SK-N-SH (cell line): ENCODE measurements at regions not wholly inside any gene's neighbourhood (a gene's known extent, or its start where the extent isn't known, plus 50 kb on each side); places are given as distances from the start of the nearest gene placed in this dataset.

ENCODE experiments used
- CTCF ChIA-PET: fragments of 300-600, 350-600 bp; formaldehyde crosslinking; extraction: SDS; loops from one replicate; lab custom pipeline; 2021; lab: Yijun Ruan, JAX
- POLR2A ChIA-PET: fragments of 350-600 bp; sonication (Branson Sonifier 250); formaldehyde crosslinking; extraction: SDS; loops from one replicate; lab custom pipeline; 2020; ENCODE audit warnings: antibody characterized with exemption, inconsistent platforms; lab: Yijun Ruan, JAX
- DNase-seq: peaks from one replicate; pipeline ENCODE4 v3.0.0; 2012
- H2AFZ ChIP-seq: fragments of 200-600 bp; sonication (generic); 2 replicates; pipeline ENCODE4 v1.8.1; 2016; ENCODE audit warnings: antibody characterized with exemption, mild to moderate bottlenecking, low read depth
- H3F3A ChIP-seq: fragments of 200-600 bp; sonication (generic); replicated peaks from 2 replicates; pipeline ENCODE3; 2016; ENCODE audit warnings: antibody characterized with exemption, mild to moderate bottlenecking; ENCODE audit not compliant: insufficient read depth
- H3K27ac ChIP-seq, 2 experiments: fragments of 200-500 bp in 1 of 2; fragments of 200-600 bp in 1 of 2; sonication (Bioruptor generic) in 1 of 2; sonication (generic), shearing (Covaris generic) in 1 of 2; 2 replicates each; pipeline versions ENCODE4 v1.5.1 to v1.6.1; 2014 to 2016; ENCODE audit warnings: low read depth in 2 of 2, inconsistent platforms in 1 of 2, low read length in 1 of 2, mild to moderate bottlenecking in 1 of 2, mixed read lengths in 1 of 2
- H3K27me3 ChIP-seq: fragments of 200-600 bp; sonication (generic), shearing (Covaris generic); 2 replicates; pipeline ENCODE4 v1.6.1; 2016; ENCODE audit warnings: mixed run types; ENCODE audit not compliant: insufficient read depth
- H3K36me3 ChIP-seq, 2 experiments: fragments of 200-500 bp in 1 of 2; fragments of 200-600 bp in 1 of 2; sonication (Bioruptor generic) in 1 of 2; sonication (generic) in 1 of 2; replicated peaks in 1 of 2; 2 replicates each; pipeline versions ENCODE3 to v1.5.1; 2014 to 2016; ENCODE audit warnings: low read length in 1 of 2, mild to moderate bottlenecking in 1 of 2; ENCODE audit not compliant: insufficient read depth in 2 of 2, control insufficient read depth in 1 of 2
- H3K4me1 ChIP-seq, 2 experiments: fragments of 200-500 bp in 1 of 2; fragments of 200-600 bp in 1 of 2; sonication (Bioruptor generic) in 1 of 2; sonication (generic), shearing (Covaris generic) in 1 of 2; 2 replicates each; pipeline versions ENCODE4 v1.5.1 to v1.6.1; 2014 to 2016; ENCODE audit warnings: low read depth in 1 of 2, low read length in 1 of 2, mixed run types in 1 of 2; ENCODE audit not compliant: insufficient read depth in 2 of 2, control insufficient read depth in 1 of 2
- H3K4me2 ChIP-seq: fragments of 200-600 bp; sonication (generic), shearing (Covaris generic); 2 replicates; pipeline ENCODE4 v1.6.1; 2017; ENCODE audit warnings: mixed run types
- H3K4me3 ChIP-seq, 2 experiments: fragments of 200-500 bp in 1 of 2; fragments of 200-600 bp in 1 of 2; sonication (Bioruptor generic) in 1 of 2; sonication (generic), shearing (Covaris generic) in 1 of 2; 2 replicates each; pipeline versions ENCODE4 v1.5.1 to v1.8.1; 2014 to 2016; ENCODE audit warnings: low read depth in 2 of 2, inconsistent platforms in 1 of 2, low read length in 1 of 2, mild to moderate bottlenecking in 1 of 2, mixed read lengths in 1 of 2, moderate library complexity in 1 of 2
- H3K79me2 ChIP-seq: fragments of 200-600 bp; sonication (generic); 2 replicates; pipeline ENCODE4 v1.8.1; 2017; ENCODE audit warnings: mild to moderate bottlenecking; ENCODE audit not compliant: insufficient read depth
- H3K9ac ChIP-seq: fragments of 200-600 bp; sonication (generic); 2 replicates; pipeline ENCODE4 v1.6.1; 2017; ENCODE audit warnings: mixed run types
- H3K9me2 ChIP-seq: fragments of 200-600 bp; sonication (generic); 2 replicates; pipeline ENCODE4 v1.6.1; 2017; ENCODE audit warnings: mixed run types
- H3K9me3 ChIP-seq: fragments of 200-600 bp; sonication (generic); 2 replicates; pipeline ENCODE4 v1.6.1; 2017; ENCODE audit warnings: mixed run types, mild to moderate bottlenecking, moderate library complexity
- H4K20me1 ChIP-seq: fragments of 200-600 bp; sonication (generic); 2 replicates; pipeline ENCODE4 v1.6.1; 2017; ENCODE audit warnings: mild to moderate bottlenecking, mixed run types; ENCODE audit not compliant: insufficient read depth
- ELF1 ChIP-seq: IDR thresholded peaks from 2 replicates; pipeline ENCODE4 v1.4.0; 2012
- EZH2phosphoT487 ChIP-seq: fragments of 200-600 bp; sonication (generic); IDR thresholded peaks from 2 replicates; pipeline ENCODE4 v1.6.1; 2017; ENCODE audit warnings: low read depth, mixed run types, mild to moderate bottlenecking, antibody characterized with exemption, moderate library complexity, borderline replicate concordance
- FOXM1 ChIP-seq: IDR thresholded peaks from 2 replicates; pipeline ENCODE4 v1.4.0; 2012; ENCODE audit warnings: low read depth, mild to moderate bottlenecking
- GABPA ChIP-seq: IDR thresholded peaks from 2 replicates; pipeline ENCODE4 v1.4.0; 2012; ENCODE audit warnings: low read depth, mild to moderate bottlenecking
- GATA2 ChIP-seq: sonication (generic); formaldehyde crosslinking; IDR thresholded peaks from 2 replicates; pipeline ENCODE4 v1.5.0; 2020; ENCODE audit warnings: mild to moderate bottlenecking, missing genetic modification reagents
- MEF2A ChIP-seq: IDR thresholded peaks from 2 replicates; pipeline ENCODE4 v1.4.0; 2012; ENCODE audit warnings: low read depth, borderline replicate concordance
- NFIC ChIP-seq: IDR thresholded peaks from 2 replicates; pipeline ENCODE4 v1.4.0; 2012; ENCODE audit warnings: borderline replicate concordance
- NRF1 ChIP-seq: IDR thresholded peaks from 2 replicates; pipeline ENCODE4 v1.6.1; 2012; ENCODE audit warnings: low read depth, mild to moderate bottlenecking, low read length
- PBX3 ChIP-seq: IDR thresholded peaks from 2 replicates; pipeline ENCODE4; 2012
- POLR2AphosphoS5 ChIP-seq: IDR thresholded peaks from 2 replicates; pipeline ENCODE4 v1.6.1; 2012; ENCODE audit warnings: low read depth, low read length
- RCOR1 ChIP-seq: fragments of 150-350 bp; IDR thresholded peaks from 2 replicates; pipeline ENCODE4 v1.6.1; 2017; ENCODE audit warnings: antibody characterized with exemption, low read length
- REST ChIP-seq: IDR thresholded peaks from 2 replicates; pipeline ENCODE4 v1.6.1; 2012; ENCODE audit warnings: mild to moderate bottlenecking, low read depth, low read length, moderate library complexity
- RFX5 ChIP-seq: IDR thresholded peaks from 2 replicates; pipeline ENCODE4 v1.6.1; 2012; ENCODE audit warnings: mild to moderate bottlenecking, improper control_type of control experiment, low read length
- SIN3A ChIP-seq: IDR thresholded peaks from 2 replicates; pipeline ENCODE4 v1.6.1; 2012; ENCODE audit warnings: low read depth, mild to moderate bottlenecking, low read length, moderate library complexity, borderline replicate concordance
- SMC3 ChIP-seq: IDR thresholded peaks from 2 replicates; pipeline ENCODE4 v1.6.1; 2012; ENCODE audit warnings: low read depth, low read length, improper control_type of control experiment
- TCF12 ChIP-seq: IDR thresholded peaks from 2 replicates; pipeline ENCODE4 v1.4.0; 2012
- USF2 ChIP-seq: fragments of 150-350 bp; IDR thresholded peaks from 2 replicates; pipeline ENCODE4 v1.6.1; 2017; ENCODE audit warnings: antibody characterized with exemption, low read length, low read depth, borderline replicate concordance
- YY1 ChIP-seq: IDR thresholded peaks from 2 replicates; pipeline ENCODE4 v1.4.0; 2012; ENCODE audit warnings: low read depth, mild to moderate bottlenecking
- WGBS: methylation state at CpG from one replicate; pipeline ENCODE4 v1.1.6; 2017; ENCODE audit warnings: low lambda C conversion rate; 5-methylcytosine and 5-hydroxymethylcytosine counted together
- TF ChIP-seq, protein P1 (sequence below): fragments of 200-600 bp; sonication (generic); IDR thresholded peaks from 2 replicates; pipeline ENCODE4 v1.6.1; 2017; ENCODE audit warnings: antibody characterized with exemption, mild to moderate bottlenecking, moderate library complexity
- TF ChIP-seq, protein P2 (sequence below): IDR thresholded peaks from 2 replicates; pipeline ENCODE4 v1.4.0; 2012; ENCODE audit warnings: low read depth

- Histone ChIP-seq H4K20me1 (no peaks in the 10 kb centered on the region), H3F3A (no peaks in the 10 kb centered on the region), H3K4me3 (no peak overlapping the region), H3K4me2 (no peak overlapping the region), H3K9me3 (no peaks in the 10 kb centered on the region), H3K36me3 (no peaks in the 10 kb centered on the region), H3K27me3 (no peaks in the 10 kb centered on the region), H3K79me2 (no peaks in the 10 kb centered on the region), H3K27ac (no peak overlapping the region), H3K4me1 (no peaks in the 10 kb centered on the region), H3K9ac (no peak overlapping the region), H2AFZ (no peak overlapping the region), H3K9me2 (no peaks in the 10 kb centered on the region)
- no peak for TF ChIP-seq YY1
- TF ChIP-seq PBX3, result no peak
- TF ChIP-seq, protein P1, sequence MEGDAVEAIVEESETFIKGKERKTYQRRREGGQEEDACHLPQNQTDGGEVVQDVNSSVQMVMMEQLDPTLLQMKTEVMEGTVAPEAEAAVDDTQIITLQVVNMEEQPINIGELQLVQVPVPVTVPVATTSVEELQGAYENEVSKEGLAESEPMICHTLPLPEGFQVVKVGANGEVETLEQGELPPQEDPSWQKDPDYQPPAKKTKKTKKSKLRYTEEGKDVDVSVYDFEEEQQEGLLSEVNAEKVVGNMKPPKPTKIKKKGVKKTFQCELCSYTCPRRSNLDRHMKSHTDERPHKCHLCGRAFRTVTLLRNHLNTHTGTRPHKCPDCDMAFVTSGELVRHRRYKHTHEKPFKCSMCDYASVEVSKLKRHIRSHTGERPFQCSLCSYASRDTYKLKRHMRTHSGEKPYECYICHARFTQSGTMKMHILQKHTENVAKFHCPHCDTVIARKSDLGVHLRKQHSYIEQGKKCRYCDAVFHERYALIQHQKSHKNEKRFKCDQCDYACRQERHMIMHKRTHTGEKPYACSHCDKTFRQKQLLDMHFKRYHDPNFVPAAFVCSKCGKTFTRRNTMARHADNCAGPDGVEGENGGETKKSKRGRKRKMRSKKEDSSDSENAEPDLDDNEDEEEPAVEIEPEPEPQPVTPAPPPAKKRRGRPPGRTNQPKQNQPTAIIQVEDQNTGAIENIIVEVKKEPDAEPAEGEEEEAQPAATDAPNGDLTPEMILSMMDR, result no peak
- no peak for TF ChIP-seq RCOR1
- no peak for TF ChIP-seq REST
- TF ChIP-seq MEF2A, result no peak
- TF ChIP-seq NFIC, result no peak
- TF ChIP-seq POLR2AphosphoS5, result no peak
- no peak for TF ChIP-seq SIN3A
- no peak for TF ChIP-seq FOXM1
- no peak for TF ChIP-seq GABPA
- TF ChIP-seq NRF1, result no peak
- no peak for TF ChIP-seq TCF12
- TF ChIP-seq USF2, result no peak
- TF ChIP-seq RFX5, result no peak
- TF ChIP-seq, protein P2, sequence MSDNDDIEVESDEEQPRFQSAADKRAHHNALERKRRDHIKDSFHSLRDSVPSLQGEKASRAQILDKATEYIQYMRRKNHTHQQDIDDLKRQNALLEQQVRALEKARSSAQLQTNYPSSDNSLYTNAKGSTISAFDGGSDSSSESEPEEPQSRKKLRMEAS, result no peak
- TF ChIP-seq EZH2phosphoT487, result no peak
- TF ChIP-seq SMC3, result no peak
- TF ChIP-seq GATA2 (CRISPR knock-in tag), result no peak
- no peak for TF ChIP-seq ELF1
- no peak for DNase-seq
- 29% methylated on average over 3 of the region's 3 CpGs for WGBS
- ChIA-PET POLR2A (no interaction called here), CTCF (no interaction called here)
Observed at GRCh38 chr13:90068658-90069057, 1278.8 kb upstream of the MIR17HG start.
